ENCODE measurements at regions not wholly inside any gene's neighbourhood (a gene's known extent, or its start where the extent isn't known, plus 50 kb on each side); places are given as distances from the start of the nearest gene placed in this dataset.

GRCh38 chr6:139659196-139659595, 284.7 kb upstream of the CITED2 start:
- DNase-seq, result no peak

- DNase-seq, result no peak
These were observed 282.7 kb upstream of the CITED2 start for GRCh38 chr6:139657119-139657518.

- no peak for DNase-seq
These were observed 281.6 kb upstream of the CITED2 start for GRCh38 chr6:139655783-139656705.

- DNase-seq, result no peak
These were observed 280.7 kb upstream of the CITED2 start for GRCh38 chr6:139654888-139655782.

GRCh38 chr6:139654309-139654708, 279.9 kb upstream of the CITED2 start:
- DNase-seq, result no peak

GRCh38 chr6:139653111-139653510, 278.7 kb upstream of the CITED2 start:
- no peak for DNase-seq

- DNase-seq, result no peak
These were observed 276.5 kb upstream of the CITED2 start for GRCh38 chr6:139650941-139651340.

GRCh38 chr6:139649732-139650131, 275.3 kb upstream of the CITED2 start:
- no peak for DNase-seq

- DNase-seq, result no peak
These were observed 274.7 kb upstream of the CITED2 start for GRCh38 chr6:139649128-139649527.

GRCh38 chr6:139648430-139649000, 274.1 kb upstream of the CITED2 start:
- DNase-seq, result no peak

- no peak for DNase-seq
These were observed 273.4 kb upstream of the CITED2 start for GRCh38 chr6:139647841-139648240.

GRCh38 chr6:139647016-139647415, 272.6 kb upstream of the CITED2 start:
- DNase-seq, result no peak

- DNase-seq, result no peak
These were observed 270.4 kb upstream of the CITED2 start for GRCh38 chr6:139644821-139645220.

- DNase-seq, result no peak
These were observed 269.5 kb upstream of the CITED2 start for GRCh38 chr6:139643986-139644385.

GRCh38 chr6:139642346-139642745, 267.9 kb upstream of the CITED2 start:
- no peak for DNase-seq

GRCh38 chr6:139641376-139641775, 266.9 kb upstream of the CITED2 start:
- no peak for DNase-seq

GRCh38 chr6:139640921-139641320, 266.5 kb upstream of the CITED2 start:
- no peak for DNase-seq

GRCh38 chr6:139640448-139640847, 266.0 kb upstream of the CITED2 start:
- peak; percentile 5 for DNase-seq

- DNase-seq, result no peak
These were observed 265.1 kb upstream of the CITED2 start for GRCh38 chr6:139639507-139639906.

- no peak for DNase-seq
These were observed 263.9 kb upstream of the CITED2 start for GRCh38 chr6:139638179-139638941.

- DNase-seq, result no peak
These were observed 263.3 kb upstream of the CITED2 start for GRCh38 chr6:139637766-139638165.

- no peak for DNase-seq
These were observed 261.9 kb upstream of the CITED2 start for GRCh38 chr6:139636391-139636790.
